Activated T-helper 1 cell treated with Interleukin-2 at 50 U/mL for 16 hours (primary cell): ENCODE measurements at regions not wholly inside any gene's neighbourhood (a gene's known extent, or its start where the extent isn't known, plus 50 kb on each side); places are given as distances from the start of the nearest gene placed in this dataset.

ENCODE experiments used
- DNase-seq: peaks from one replicate; pipeline ENCODE4 v3.0.0-alpha.2; 2020; ENCODE audit warnings: low read depth

- no peak for DNase-seq
These were observed 391.0 kb upstream of the WWC1 start for GRCh38 chr5:167900340-167900935.

- no peak for DNase-seq
These were observed 389.1 kb upstream of the WWC1 start for GRCh38 chr5:167902298-167902697.

- DNase-seq: no peak
These were observed 388.2 kb upstream of the WWC1 start for GRCh38 chr5:167903243-167903642.

- DNase-seq: no peak
These were observed 387.8 kb upstream of the WWC1 start for GRCh38 chr5:167903659-167904058.

- no peak for DNase-seq
These were observed 385.3 kb upstream of the WWC1 start for GRCh38 chr5:167905919-167906853.

GRCh38 chr5:167908606-167909005, 382.8 kb upstream of the WWC1 start:
- no peak for DNase-seq

GRCh38 chr5:167912941-167913665, 378.3 kb upstream of the WWC1 start:
- no peak for DNase-seq

- DNase-seq: no peak
These were observed 376.2 kb upstream of the WWC1 start for GRCh38 chr5:167915237-167915636.

- no peak for DNase-seq
These were observed 375.2 kb upstream of the WWC1 start for GRCh38 chr5:167916261-167916691.

- no peak for DNase-seq
These were observed 374.7 kb upstream of the WWC1 start for GRCh38 chr5:167916706-167917105.

- no peak for DNase-seq
These were observed 373.1 kb upstream of the WWC1 start for GRCh38 chr5:167918184-167918812.

- DNase-seq: no peak
These were observed 372.5 kb upstream of the WWC1 start for GRCh38 chr5:167918813-167919483.

- DNase-seq: no peak
These were observed 370.9 kb upstream of the WWC1 start for GRCh38 chr5:167920589-167920988.

GRCh38 chr5:167921796-167922195, 369.6 kb upstream of the WWC1 start:
- DNase-seq: no peak

GRCh38 chr5:167923396-167923795, 368.0 kb upstream of the WWC1 start:
- no peak for DNase-seq

- DNase-seq: no peak
These were observed 361.6 kb upstream of the WWC1 start for GRCh38 chr5:167929841-167930240.

- no peak for DNase-seq
These were observed 356.9 kb upstream of the WWC1 start for GRCh38 chr5:167934551-167934971.

- no peak for DNase-seq
These were observed 355.4 kb upstream of the WWC1 start for GRCh38 chr5:167936022-167936421.

GRCh38 chr5:167936944-167937634, 354.4 kb upstream of the WWC1 start:
- no peak for DNase-seq

- no peak for DNase-seq
These were observed 353.8 kb upstream of the WWC1 start for GRCh38 chr5:167937635-167937998.

GRCh38 chr5:167939686-167940085, 351.8 kb upstream of the WWC1 start:
- no peak for DNase-seq
